ENCODE measurements at regions not wholly inside any gene's neighbourhood (a gene's known extent, or its start where the extent isn't known, plus 50 kb on each side); places are given as distances from the start of the nearest gene placed in this dataset.

GRCh38 chr3:23146163-23146562, 57.0 kb upstream of the UBE2E2 start:
- DNase-seq (ENCODE audit: low read depth), result no peak

- no peak for DNase-seq (ENCODE audit: low read depth)
Observed at GRCh38 chr3:23152989-23153388, 50.1 kb upstream of the UBE2E2 start.
